H1 (cell line): ENCODE measurements at regions not wholly inside any gene's neighbourhood (a gene's known extent, or its start where the extent isn't known, plus 50 kb on each side); places are given as distances from the start of the nearest gene placed in this dataset.

Source experiments
- CTCF ChIA-PET: fragments of 300-600 bp; sonication (Branson Sonifier 250); formaldehyde crosslinking; loops from one replicate; lab custom pipeline; 2021; ENCODE audit not compliant: partially characterized antibody; lab: Charles Lee
- POLR2A ChIA-PET: fragments of 300-600 bp; sonication (Branson Sonifier 250); formaldehyde crosslinking; loops from one replicate; lab custom pipeline; 2021; ENCODE audit warnings: inconsistent platforms; ENCODE audit not compliant: partially characterized antibody; lab: Charles Lee
- DNase-seq, 2 experiments: peaks; one replicate each; pipeline versions ENCODE4 v3.0.0 to v3.0.0-alpha.2; 2010 to 2022; ENCODE audit warnings: low spot score in 2 of 2, low read depth in 1 of 2, mixed read lengths in 1 of 2
- FAIRE-seq: peaks from 2 replicates; lab custom pipeline; 2011; peaks lifted over from hg19 to GRCh38; lab: Jason Lieb, UNC
- H2AFZ ChIP-seq: 2 replicates; pipeline ENCODE4 v1.8.1; 2012; ENCODE audit warnings: low read length, inconsistent platforms
- H2AK5ac ChIP-seq: 2 replicates; pipeline ENCODE4 v1.6.1; 2013; ENCODE audit warnings: low read depth, low read length
- H2BK120ac ChIP-seq: replicated peaks from 2 replicates; pipeline ENCODE3; 2013; ENCODE audit warnings: low read depth, low read length, inconsistent platforms
- H2BK12ac ChIP-seq: 2 replicates; pipeline ENCODE4 v1.6.1; 2013; ENCODE audit warnings: low read depth, low read length
- H2BK15ac ChIP-seq: 2 replicates; pipeline ENCODE4 v1.6.1; 2013; ENCODE audit warnings: low read length
- H2BK20ac ChIP-seq: 2 replicates; pipeline ENCODE4 v1.6.1; 2013; ENCODE audit warnings: low read length
- H2BK5ac ChIP-seq: 2 replicates; pipeline ENCODE4 v1.6.1; 2013; ENCODE audit warnings: low read depth, low read length
- H3K14ac ChIP-seq: 2 replicates; pipeline ENCODE4 v1.6.1; 2013; ENCODE audit warnings: inconsistent platforms; ENCODE audit not compliant: insufficient read length
- H3K18ac ChIP-seq: 2 replicates; pipeline ENCODE4 v1.6.1; 2013; ENCODE audit warnings: low read length; ENCODE audit errors: extremely low read depth
- H3K23ac ChIP-seq: 2 replicates; pipeline ENCODE4 v1.6.1; 2013; ENCODE audit warnings: inconsistent platforms; ENCODE audit not compliant: insufficient read length
- H3K23me2 ChIP-seq: 2 replicates; pipeline ENCODE4 v1.6.1; 2013; ENCODE audit warnings: low read depth, low read length
- H3K27ac ChIP-seq: 2 replicates; pipeline ENCODE4 v1.6.1; 2011; ENCODE audit warnings: low read depth, low read length, inconsistent platforms
- H3K27me3 ChIP-seq, 4 experiments: replicated peaks in 1 of 4; 1 replicate in 1 of 4; 2 replicates in 3 of 4; pipeline versions ENCODE4 v1.6.1 to v1.8.1; 2011 to 2013; ENCODE audit warnings: low read length in 3 of 4, mild to moderate bottlenecking in 3 of 4, inconsistent platforms in 2 of 4, mixed read lengths in 2 of 4, moderate library complexity in 1 of 4; ENCODE audit not compliant: control insufficient read depth in 3 of 4, insufficient read depth in 3 of 4; ENCODE audit errors: extremely low read depth in 1 of 4
- H3K36me3 ChIP-seq, 4 experiments: 2 replicates each; pipeline versions ENCODE4 v1.6.1 to v1.8.1; 2011 to 2013; ENCODE audit warnings: mild to moderate bottlenecking in 4 of 4, low read length in 3 of 4, moderate library complexity in 2 of 4, control low read depth in 1 of 4, inconsistent platforms in 1 of 4; ENCODE audit not compliant: insufficient read depth in 4 of 4, control insufficient read depth in 2 of 4
- H3K4ac ChIP-seq: replicated peaks from 2 replicates; pipeline ENCODE3; 2013; ENCODE audit warnings: low read length, low read depth, mixed read lengths, inconsistent platforms; ENCODE audit not compliant: insufficient read length
- H3K4me1 ChIP-seq, 4 experiments: replicated peaks in 1 of 4; 1 replicate in 1 of 4; 2 replicates in 3 of 4; pipeline versions ENCODE4 v1.6.1 to v1.8.1; 2011 to 2013; ENCODE audit warnings: low read length in 3 of 4, inconsistent platforms in 2 of 4, mixed read lengths in 1 of 4; ENCODE audit not compliant: insufficient read depth in 4 of 4, control insufficient read depth in 3 of 4
- H3K4me2 ChIP-seq, 2 experiments: 2 replicates each; pipeline versions ENCODE4 v1.6.1 to v1.8.1; 2011 to 2013; ENCODE audit warnings: low read depth in 2 of 2, low read length in 2 of 2, control low read depth in 1 of 2, inconsistent platforms in 1 of 2, mild to moderate bottlenecking in 1 of 2; ENCODE audit not compliant: insufficient read depth in 1 of 2
- H3K4me3 ChIP-seq, 4 experiments: fragments of 200-600, 300-600 bp in 1 of 4; sonication (generic), shearing (Covaris generic), sonication (Bioruptor Twin) in 1 of 4; 2 replicates each; pipeline versions ENCODE4 v1.5.1 to v1.8.1; 2011 to 2016; ENCODE audit warnings: low read length in 4 of 4, low read depth in 3 of 4, control low read depth in 2 of 4, inconsistent platforms in 2 of 4, mild to moderate bottlenecking in 2 of 4, mixed read lengths in 1 of 4, moderate library complexity in 1 of 4; ENCODE audit not compliant: insufficient read depth in 2 of 4; ENCODE audit errors: extremely low read depth in 1 of 4
- H3K56ac ChIP-seq: replicated peaks from 2 replicates; pipeline ENCODE3; 2013; ENCODE audit warnings: low read depth, mild to moderate bottlenecking, mixed read lengths, low read length, inconsistent platforms; ENCODE audit not compliant: insufficient read length
- H3K79me1 ChIP-seq: 2 replicates; pipeline ENCODE4 v1.6.1; 2013; ENCODE audit warnings: low read depth, low read length, control low read depth
- H3K79me2 ChIP-seq, 2 experiments: 2 replicates each; pipeline versions ENCODE4 v1.6.1 to v1.8.1; 2012 to 2013; ENCODE audit warnings: low read length in 2 of 2, mild to moderate bottlenecking in 2 of 2, inconsistent platforms in 1 of 2; ENCODE audit not compliant: insufficient read depth in 2 of 2, control insufficient read depth in 1 of 2
- H3K9ac ChIP-seq, 4 experiments: replicated peaks in 1 of 4; 1 replicate in 1 of 4; 2 replicates in 3 of 4; pipeline versions ENCODE4 v1.6.1 to v1.8.1; 2011 to 2013; ENCODE audit warnings: low read depth in 3 of 4, low read length in 3 of 4, control low read depth in 2 of 4, mild to moderate bottlenecking in 2 of 4, moderate library complexity in 2 of 4, inconsistent platforms in 1 of 4; ENCODE audit errors: extremely low read depth in 1 of 4
- H3K9me3 ChIP-seq, 2 experiments: 2 replicates each; pipeline versions ENCODE4 v1.6.1 to v1.8.1; 2012 to 2013; ENCODE audit warnings: mild to moderate bottlenecking in 2 of 2, moderate library complexity in 2 of 2, control low read depth in 1 of 2, inconsistent platforms in 1 of 2, low read depth in 1 of 2, low read length in 1 of 2, mixed read lengths in 1 of 2; ENCODE audit not compliant: insufficient read depth in 2 of 2
- H4K20me1 ChIP-seq, 2 experiments: replicated peaks in 1 of 2; 2 replicates each; pipeline versions ENCODE3 to v1.8.1; 2011 to 2013; ENCODE audit warnings: inconsistent platforms in 2 of 2, low read length in 2 of 2, mild to moderate bottlenecking in 1 of 2; ENCODE audit not compliant: insufficient read depth in 2 of 2, control insufficient read depth in 1 of 2
- H4K5ac ChIP-seq: 2 replicates; pipeline ENCODE4 v1.6.1; 2013; ENCODE audit warnings: low read length, low read depth, mixed read lengths, inconsistent platforms; ENCODE audit not compliant: insufficient read length
- H4K8ac ChIP-seq: 2 replicates; pipeline ENCODE4 v1.8.0; 2013; ENCODE audit warnings: mild to moderate bottlenecking, moderate library complexity, low read length, inconsistent platforms; ENCODE audit not compliant: insufficient read depth; ENCODE audit errors: extremely low read depth
- H4K91ac ChIP-seq: replicated peaks from 2 replicates; pipeline ENCODE3; 2013; ENCODE audit warnings: low read length, mixed read lengths, inconsistent platforms; ENCODE audit not compliant: insufficient read length
- BACH1 ChIP-seq: IDR thresholded peaks from 2 replicates; pipeline ENCODE4 v1.6.1; 2012; ENCODE audit warnings: low read length, improper control_type of control experiment
- HDAC2 ChIP-seq, 2 experiments: fragments of 300-600 bp in 1 of 2; sonication (generic) in 1 of 2; IDR thresholded peaks; 2 replicates each; pipeline ENCODE4 v1.6.1; 2011 to 2012; ENCODE audit warnings: low read depth in 2 of 2, low read length in 2 of 2, mild to moderate bottlenecking in 2 of 2, moderate library complexity in 2 of 2, borderline replicate concordance in 1 of 2, inconsistent platforms in 1 of 2
- POU5F1 ChIP-seq: IDR thresholded peaks from 2 replicates; pipeline ENCODE4 v1.6.1; 2011; ENCODE audit warnings: low read depth, mild to moderate bottlenecking, low read length, moderate library complexity
- RAD21 ChIP-seq, 2 experiments: IDR thresholded peaks in 1 of 2; conservative IDR thresholded peaks in 1 of 2; 2 replicates each; pipeline ENCODE4 v1.6.1; 2011; ENCODE audit warnings: low read depth in 2 of 2, low read length in 2 of 2, improper control_type of control experiment in 1 of 2, inconsistent platforms in 1 of 2, mild to moderate bottlenecking in 1 of 2, moderate library complexity in 1 of 2
- SP1 ChIP-seq: IDR thresholded peaks from 2 replicates; pipeline ENCODE4 v1.6.1; 2011; ENCODE audit warnings: low read depth, low read length
- TBP ChIP-seq: IDR thresholded peaks from 2 replicates; pipeline ENCODE4 v1.6.1; 2011; ENCODE audit warnings: low read depth, low read length, improper control_type of control experiment
- USF2 ChIP-seq: IDR thresholded peaks from 2 replicates; pipeline ENCODE4 v1.6.1; 2011; ENCODE audit warnings: low read length, improper control_type of control experiment
- YY1 ChIP-seq: IDR thresholded peaks from 2 replicates; pipeline ENCODE4 v1.6.1; 2011; ENCODE audit warnings: low read depth, mild to moderate bottlenecking, low read length

GRCh38 chr5:144011388-144011787 lies 159.1 kb downstream of the YIPF5 start:
- Histone ChIP-seq H4K91ac (no peak overlapping the region), H4K8ac (no peak overlapping the region), H2AK5ac (no peak overlapping the region), H3K23ac (no peak overlapping the region), H3K4me1 (no peaks in the 10 kb centered on the region), H2BK15ac (no peak overlapping the region), H3K79me2 (no peaks in the 10 kb centered on the region), H3K9ac (no peak overlapping the region), H3K4me3 (peak overlapping the region in 1 of 4 experiments; percentile 33; a peak in 1 of 8 replicates), H3K4ac (no peak overlapping the region), H3K9me3 (peaks cover 32 to 47% of the 10 kb centered on the region in 2 experiments), H3K23me2 (no peaks in the 10 kb centered on the region), H3K36me3 (peaks cover 0 to 21% (median 8%) of the 10 kb centered on the region in 4 experiments; a peak in 3 of 8 replicates), H2BK20ac (no peak overlapping the region), H3K79me1 (no peaks in the 10 kb centered on the region), H3K27ac (no peak overlapping the region; the same call in 1 of the 2 replicates), H2BK5ac (no peak overlapping the region), H3K4me2 (no peak overlapping the region), H4K5ac (no peak overlapping the region), H3K18ac (no peak overlapping the region), H3K56ac (no peak overlapping the region), H2BK120ac (no peak overlapping the region), H4K20me1 (no peaks in the 10 kb centered on the region), H2AFZ (no peak overlapping the region), H3K27me3 (no peaks in the 10 kb centered on the region), H2BK12ac (no peak overlapping the region), H3K14ac (no peak overlapping the region)
- ChIA-PET POLR2A (no interaction called here), CTCF (no interaction called here)
- DNase-seq (no peak), FAIRE-seq (peak; percentile 89)
- peak; percentile 29; the same call in 1 of the 2 replicates for TF ChIP-seq SP1
- 0 out of 4 replicates have a peak, but pooled peaks of 1 of the 2 experiments have one; percentile 39 for TF ChIP-seq HDAC2 (IDR thresholded peaks at IDR 0.05; ENCODE audit: borderline replicate concordance in 1 of 2, low read depth in 2 of 2, low read length in 2 of 2)
- no peak for TF ChIP-seq BACH1
- TF ChIP-seq YY1 = no peak
- no peak for TF ChIP-seq USF2
- no peak for TF ChIP-seq RAD21 (IDR thresholded peaks at IDR 0.05 in 1 of 2, conservative IDR thresholded peaks at IDR 0.05 in 1 of 2; ENCODE audit: low read depth in 2 of 2, low read length in 2 of 2)
- TF ChIP-seq POU5F1 = 0 out of 2 replicates have a peak, but pooled peaks have one; percentile 62
- no peak for TF ChIP-seq TBP
